ENCODE measurements at regions not wholly inside any gene's neighbourhood (a gene's known extent, or its start where the extent isn't known, plus 50 kb on each side); places are given as distances from the start of the nearest gene placed in this dataset.
"Not testable (repeated sequence)": the region's sequence is repeated elsewhere in the genome, so short reads cannot be mapped to it uniquely, and the experiment has no call there.

- TF ChIP-seq CTCF, POLR2A (IDR thresholded peaks at IDR 0.05): not testable (repeated sequence)
Measured at GRCh38 chr1:163592623-163593022, 270.9 kb downstream of the NUF2 start.

All from heart left ventricle (tissue), 13 donors.